Ascending aorta (tissue), 2 donors: ENCODE measurements at regions not wholly inside any gene's neighbourhood (a gene's known extent, or its start where the extent isn't known, plus 50 kb on each side); places are given as distances from the start of the nearest gene placed in this dataset.
A peak's percentile ranks its signal among the peaks of the same experiment; 100 is the strongest.

Source experiments
- DNase-seq, 2 donors: peaks; one replicate each; pipeline ENCODE4 v3.0.0-alpha.2; 2019; ENCODE audit warnings: low spot score in 2 of 2
- H3K27ac ChIP-seq, 2 donors: fragments of 200-600 bp; sonication (generic); one replicate each; pipeline ENCODE4 v1.5.1; 2016 to 2017; ENCODE audit warnings: mild to moderate bottlenecking in 1 of 2
- H3K27me3 ChIP-seq: fragments of 200-600 bp; sonication (generic); one replicate; pipeline ENCODE4 v1.5.1; 2017
- H3K36me3 ChIP-seq, 2 donors: fragments of 200-600 bp; sonication (generic); one replicate each; pipeline ENCODE4 v1.5.1; 2016
- H3K4me1 ChIP-seq, 2 donors: fragments of 200-600 bp; sonication (generic); one replicate each; pipeline ENCODE4 v1.5.1; 2016 to 2017; ENCODE audit warnings: mild to moderate bottlenecking in 1 of 2
- H3K4me3 ChIP-seq, 2 donors: fragments of 200-600 bp; sonication (generic); one replicate each; pipeline ENCODE4 v1.5.1; 2016 to 2017; ENCODE audit warnings: mild to moderate bottlenecking in 1 of 2
- H3K9me3 ChIP-seq, 2 donors: fragments of 200-600 bp; sonication (generic); one replicate each; pipeline ENCODE4 v1.5.1; 2016
- intact Hi-C: fragments of 100-400 bp; cut with DNase I; formaldehyde crosslinking; loops from one replicate; pipeline ENCODE4 v1.15.1; 2023
- TF ChIP-seq, protein P1 (sequence below), 3 experiments: fragments of 200-600 bp in 2 of 3; fragments of 450-650 bp in 1 of 3; sonication (generic) in 2 of 3; IDR thresholded peaks; one replicate each; pipeline ENCODE4 v1.5.1; 2016 to 2019; ENCODE audit warnings: antibody characterized with exemption in 3 of 3, mild to moderate bottlenecking in 1 of 3, moderate library complexity in 1 of 3

DNA sequence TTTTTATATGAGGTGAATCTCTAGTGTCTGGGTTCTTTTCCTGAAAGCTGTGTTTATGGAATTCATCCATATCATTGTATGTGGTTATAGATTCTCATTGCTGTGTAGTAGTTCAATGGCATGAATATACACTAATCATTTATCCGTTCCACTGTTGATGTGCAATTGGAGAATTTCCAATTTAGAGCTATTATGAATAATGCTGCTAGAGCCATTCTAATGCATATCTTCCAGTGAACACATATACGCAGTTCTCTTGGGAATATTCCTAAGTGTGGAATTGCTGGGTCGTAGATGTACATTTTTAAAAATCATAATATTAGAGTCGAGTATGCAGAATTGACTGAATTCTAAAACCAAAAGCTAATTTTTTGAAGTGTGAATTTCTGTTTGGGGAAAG is 327.5 kb upstream of the JAG1 start:
- intact Hi-C loops: no loop called here
- Histone ChIP-seq H3K36me3 (no peaks in the 10 kb centered on the region), H3K4me3 (no peak overlapping the region), H3K27me3 (no peaks in the 10 kb centered on the region), H3K27ac (no peak overlapping the region), H3K9me3 (no peaks in the 10 kb centered on the region), H3K4me1 (peaks cover 0 to 2% of the 10 kb centered on the region in 2 donors)
- TF ChIP-seq, protein P1, sequence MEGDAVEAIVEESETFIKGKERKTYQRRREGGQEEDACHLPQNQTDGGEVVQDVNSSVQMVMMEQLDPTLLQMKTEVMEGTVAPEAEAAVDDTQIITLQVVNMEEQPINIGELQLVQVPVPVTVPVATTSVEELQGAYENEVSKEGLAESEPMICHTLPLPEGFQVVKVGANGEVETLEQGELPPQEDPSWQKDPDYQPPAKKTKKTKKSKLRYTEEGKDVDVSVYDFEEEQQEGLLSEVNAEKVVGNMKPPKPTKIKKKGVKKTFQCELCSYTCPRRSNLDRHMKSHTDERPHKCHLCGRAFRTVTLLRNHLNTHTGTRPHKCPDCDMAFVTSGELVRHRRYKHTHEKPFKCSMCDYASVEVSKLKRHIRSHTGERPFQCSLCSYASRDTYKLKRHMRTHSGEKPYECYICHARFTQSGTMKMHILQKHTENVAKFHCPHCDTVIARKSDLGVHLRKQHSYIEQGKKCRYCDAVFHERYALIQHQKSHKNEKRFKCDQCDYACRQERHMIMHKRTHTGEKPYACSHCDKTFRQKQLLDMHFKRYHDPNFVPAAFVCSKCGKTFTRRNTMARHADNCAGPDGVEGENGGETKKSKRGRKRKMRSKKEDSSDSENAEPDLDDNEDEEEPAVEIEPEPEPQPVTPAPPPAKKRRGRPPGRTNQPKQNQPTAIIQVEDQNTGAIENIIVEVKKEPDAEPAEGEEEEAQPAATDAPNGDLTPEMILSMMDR (IDR thresholded peaks at IDR 0.05): no peak
- no peak for DNase-seq

DNA sequence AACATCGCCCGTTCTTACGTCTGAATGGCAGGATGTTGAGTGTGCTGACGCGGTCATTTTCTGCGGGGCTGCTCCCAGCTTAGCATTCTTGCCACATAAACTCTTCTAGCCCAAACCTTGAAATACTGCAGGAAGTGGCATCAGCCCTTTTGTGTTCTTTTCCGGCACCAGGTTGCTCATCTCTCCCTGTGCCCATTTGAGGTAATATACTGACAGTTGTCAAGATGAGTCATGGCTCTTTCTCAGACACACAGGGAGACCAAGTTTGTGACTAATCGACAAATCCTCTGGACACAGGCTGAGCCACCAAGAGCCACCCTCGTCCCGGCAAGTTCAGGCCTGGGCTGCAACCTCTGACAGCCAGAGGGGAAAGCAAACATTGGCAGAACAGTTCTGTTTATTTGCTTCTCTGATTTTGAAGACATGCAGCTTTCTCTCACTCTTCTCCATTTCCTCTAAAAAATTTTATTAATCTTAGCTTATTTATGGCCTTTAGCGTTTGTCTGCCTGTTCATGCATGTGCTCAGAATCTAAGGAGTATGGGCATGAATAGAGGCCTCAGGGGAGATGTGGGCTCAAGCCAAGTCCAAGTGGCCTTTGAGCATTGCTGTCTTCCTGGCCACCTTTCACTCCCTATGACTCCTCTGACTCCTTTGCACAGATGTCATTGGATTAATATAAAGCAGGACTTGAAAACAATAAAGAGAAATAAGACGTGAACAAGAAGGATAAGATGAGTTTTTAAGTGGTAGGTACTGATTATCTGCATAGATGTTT is 328.2 kb upstream of the JAG1 start:
- H3K27ac ChIP-seq: peak overlapping the region in 1 of 2 donors; percentile 24
- DNase-seq: no peak
- no peak overlapping the region for H3K4me3 ChIP-seq
- H3K36me3 ChIP-seq: no peaks in the 10 kb centered on the region
- intact Hi-C loops: no loop called here
- peaks cover 0 to 2% of the 10 kb centered on the region in 2 donors for H3K4me1 ChIP-seq
- TF ChIP-seq, protein P1 (IDR thresholded peaks at IDR 0.05): no peak
- H3K9me3 ChIP-seq: no peaks in the 10 kb centered on the region
- H3K27me3 ChIP-seq: no peaks in the 10 kb centered on the region

DNA sequence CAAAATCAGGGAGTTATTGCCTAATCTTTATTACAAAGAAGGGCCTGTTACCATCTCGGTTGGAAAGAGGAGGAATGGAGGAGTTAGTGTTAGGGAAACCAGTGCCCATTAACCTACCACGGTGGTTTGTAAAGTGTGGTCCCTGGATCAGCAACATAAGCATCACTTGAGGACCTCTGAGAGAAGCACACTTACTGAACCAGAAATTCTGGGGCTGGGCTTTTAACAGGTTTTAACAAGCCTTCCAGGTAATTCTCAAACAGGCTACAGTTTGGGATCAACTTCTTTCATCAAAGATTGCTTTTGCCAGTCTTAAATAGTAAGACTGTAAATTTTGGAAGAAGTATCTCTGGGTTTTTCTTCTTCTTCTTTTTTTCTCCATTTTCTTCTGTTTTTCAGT is 329.5 kb upstream of the JAG1 start:
- H3K4me3 ChIP-seq: no peak overlapping the region
- TF ChIP-seq, protein P1 (IDR thresholded peaks at IDR 0.05): no peak
- no peaks in the 10 kb centered on the region for H3K27me3 ChIP-seq
- intact Hi-C loops: no loop called here
- no peaks in the 10 kb centered on the region for H3K36me3 ChIP-seq
- H3K27ac ChIP-seq: no peak overlapping the region
- no peak for DNase-seq
- no peaks in the 10 kb centered on the region for H3K9me3 ChIP-seq
- peaks cover 0 to 2% of the 10 kb centered on the region in 2 donors for H3K4me1 ChIP-seq

DNA sequence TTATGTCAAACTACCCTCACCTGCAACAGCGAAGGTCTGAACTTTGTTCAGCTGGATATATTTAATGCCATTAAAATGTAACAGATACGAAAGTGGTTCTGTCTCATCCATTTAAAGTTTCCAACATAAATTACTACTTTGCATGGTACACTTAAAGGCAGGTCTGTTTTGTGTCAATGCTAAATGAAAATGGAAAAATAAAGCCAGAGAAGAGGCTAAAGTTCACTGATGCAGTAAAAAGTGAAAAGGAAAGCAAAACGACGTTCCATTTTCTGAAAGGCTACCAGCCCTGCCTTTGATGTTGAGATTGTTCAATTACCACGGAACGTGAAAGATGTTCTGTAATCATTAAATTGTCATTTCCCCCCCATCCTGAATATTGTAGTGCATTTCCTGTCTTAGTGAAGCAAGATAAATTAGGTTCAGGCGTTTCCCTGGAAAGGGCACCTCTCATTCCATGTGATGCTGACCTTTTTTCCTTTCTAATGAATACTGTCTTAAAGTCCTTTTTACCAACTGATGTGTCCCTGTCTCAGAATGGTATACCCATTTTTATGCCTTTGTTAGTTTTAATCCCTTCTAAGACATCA is 334.7 kb upstream of the JAG1 start:
- DNase-seq: no peak
- TF ChIP-seq, protein P1 (IDR thresholded peaks at IDR 0.05): no peak
- Histone ChIP-seq H3K9me3 (no peaks in the 10 kb centered on the region), H3K36me3 (no peaks in the 10 kb centered on the region), H3K27me3 (no peaks in the 10 kb centered on the region), H3K4me3 (no peak overlapping the region), H3K27ac (no peak overlapping the region), H3K4me1 (peaks cover 0 to 7% of the 10 kb centered on the region in 2 donors)
- intact Hi-C loops: no loop called here

DNA sequence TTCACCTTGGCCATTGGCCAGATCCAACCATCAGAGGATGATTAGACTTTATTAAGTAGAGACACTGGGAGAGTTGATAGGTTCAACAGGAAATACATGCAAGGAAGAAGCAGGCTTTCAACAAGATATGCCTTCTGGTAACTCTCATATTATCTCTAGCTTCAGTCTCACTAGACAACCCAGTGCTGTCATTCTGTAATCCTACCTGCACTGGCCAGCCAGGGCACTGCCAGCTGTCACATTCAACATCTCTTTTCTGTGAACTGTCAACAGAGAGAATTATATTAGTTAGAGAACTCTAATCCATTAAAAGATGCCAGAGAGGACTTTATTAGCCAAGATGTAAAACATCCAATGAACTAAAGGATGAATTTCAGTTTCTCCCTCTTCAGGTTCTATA is 337.9 kb upstream of the JAG1 start:
- Histone ChIP-seq H3K27ac (no peak overlapping the region), H3K4me3 (no peak overlapping the region), H3K27me3 (no peaks in the 10 kb centered on the region), H3K4me1 (peaks cover 0 to 7% of the 10 kb centered on the region in 2 donors), H3K9me3 (no peaks in the 10 kb centered on the region), H3K36me3 (no peaks in the 10 kb centered on the region)
- intact Hi-C loops: loop anchor here (5.0 to 10.0 kb wide), 3 partner anchors 63 to 457 kb away; partner anchors contain the start of gene JAG1
- no peak for DNase-seq
- TF ChIP-seq, protein P1 (IDR thresholded peaks at IDR 0.05): no peak
